ENCODE measurements at regions not wholly inside any gene's neighbourhood (a gene's known extent, or its start where the extent isn't known, plus 50 kb on each side); places are given as distances from the start of the nearest gene placed in this dataset.
A peak's percentile ranks its signal among the peaks of the same experiment; 100 is the strongest.
"Not testable (repeated sequence)": the region's sequence is repeated elsewhere in the genome, so short reads cannot be mapped to it uniquely, and the experiment has no call there.

DNA sequence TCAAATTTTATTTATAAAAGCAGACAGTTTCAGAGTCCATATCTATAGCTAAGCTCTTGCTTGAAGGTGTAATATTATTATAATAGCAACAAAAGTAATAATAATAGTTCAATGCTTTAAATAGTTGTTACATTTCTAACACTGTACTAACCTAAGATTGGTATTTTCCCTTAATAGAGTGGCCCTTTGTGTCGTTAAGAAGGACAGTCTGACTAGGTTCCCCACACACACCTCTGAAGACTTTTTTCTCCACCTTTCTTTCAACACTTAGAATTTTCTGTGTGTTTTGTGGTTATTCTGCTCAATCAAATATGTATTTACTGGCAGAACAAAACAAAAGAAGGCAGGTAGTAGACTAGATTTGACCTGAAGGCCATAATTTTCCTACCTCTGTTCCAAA, 223.2 kb upstream of the ACO1 start:
- Histone ChIP-seq H4K20me1 (ENCODE audit: control insufficient read depth, insufficient read depth) (no peaks in the 10 kb centered on the region), H2AFZ (ENCODE audit: control insufficient read depth, low read depth, low read length) (no peak overlapping the region), H3K27me3 (replicated peaks in 1 of 2; ENCODE audit: control insufficient read depth in 2 of 2, insufficient read depth in 2 of 2, low read length in 1 of 2) (no peaks in the 10 kb centered on the region), H3K4me3 (no peak overlapping the region), H3K9me3 (replicated peaks; ENCODE audit: control insufficient read depth, insufficient read depth, low read length) (no peaks in the 10 kb centered on the region), H3K27ac (ENCODE audit: control insufficient read depth, insufficient read depth) (peak overlapping the region; percentile 46), H3K4me1 (ENCODE audit: control insufficient read depth, insufficient read depth, low read length) (peaks cover 10% of the 10 kb centered on the region; the same call in 1 of the 2 replicates), H3K36me3 (ENCODE audit: control insufficient read depth in 2 of 2, insufficient read depth in 2 of 2, low read length in 1 of 2) (no peaks in the 10 kb centered on the region), H3K79me2 (ENCODE audit: control insufficient read depth, insufficient read depth, low read length) (no peaks in the 10 kb centered on the region), H3K9ac (ENCODE audit: control insufficient read depth, insufficient read depth, low read length) (no peak overlapping the region), H3K4me2 (ENCODE audit: control insufficient read depth, insufficient read depth) (peak overlapping the region; percentile 74)
- in situ Hi-C loops (cut with MboI) (no loop called here), intact Hi-C loops (cut with micrococcal nuclease; ENCODE audit: unreplicated experiment) (no loop called here)
- ChIA-PET POLR2A (no interaction called here), RAD21 (ENCODE audit: unreplicated experiment) (no interaction called here), CTCF (no interaction called here), SMC1A (ENCODE audit: uncharacterized antibody, unreplicated experiment) (no interaction called here)
- DNase-seq (ENCODE audit: low read depth, low spot score) (no peak), ATAC-seq (peak; percentile 59), FAIRE-seq (no peak)
- TF ChIP-seq BHLHE40 (IDR thresholded peaks at IDR 0.05; ENCODE audit: borderline replicate concordance in 1 of 2, low read depth in 2 of 2, low read length in 1 of 2) (no peak), ZNF274 (IDR thresholded peaks at IDR 0.05; ENCODE audit: insufficient read depth, insufficient read length) (no peak), RUNX3 (IDR thresholded peaks at IDR 0.05; ENCODE audit: low read length) (peak; percentile 7; the same call in 1 of the 2 replicates), SMARCA5 (IDR thresholded peaks at IDR 0.05) (no peak)
- TF ChIP-seq, protein P1, sequence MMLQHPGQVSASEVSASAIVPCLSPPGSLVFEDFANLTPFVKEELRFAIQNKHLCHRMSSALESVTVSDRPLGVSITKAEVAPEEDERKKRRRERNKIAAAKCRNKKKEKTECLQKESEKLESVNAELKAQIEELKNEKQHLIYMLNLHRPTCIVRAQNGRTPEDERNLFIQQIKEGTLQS (IDR thresholded peaks at IDR 0.05; ENCODE audit: borderline replicate concordance, extremely low read depth, low read depth, low read length), result no peak
- 0% methylated on average over 1 of the region's 1 CpG for WGBS (ENCODE audit: insufficient coverage, insufficient replicate concordance, low lambda C conversion rate, missing lambda C conversion rate)
- BruUV-seq (replicated peaks), result no TSS peak

DNA sequence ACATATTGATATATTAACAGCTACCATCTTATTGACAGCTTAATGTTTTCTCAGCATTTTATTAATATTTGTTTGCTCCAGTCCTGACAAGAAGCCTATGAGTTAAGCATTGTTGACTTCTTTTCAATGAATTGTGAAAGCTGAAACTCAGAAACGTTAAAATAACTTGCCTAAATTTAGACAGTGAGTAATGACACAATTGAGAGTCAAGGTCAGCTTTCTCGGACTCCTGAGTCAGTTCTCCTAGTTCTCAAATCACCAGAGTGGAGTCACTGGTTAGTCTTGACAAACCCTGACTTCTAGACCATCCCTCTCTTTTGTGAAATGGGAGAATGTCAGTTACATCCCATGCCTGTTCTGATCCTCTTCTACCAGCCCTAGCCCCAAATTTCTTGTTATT, 222.7 kb upstream of the ACO1 start:
- WGBS (ENCODE audit: insufficient coverage, insufficient replicate concordance, low lambda C conversion rate, missing lambda C conversion rate), result 0% methylated on average over 2 of the region's 2 CpGs
- peak; percentile 65 for TF ChIP-seq MEF2A (IDR thresholded peaks at IDR 0.05; ENCODE audit: insufficient read depth, low read depth, low read length)
- TF ChIP-seq ZSCAN29 (IDR thresholded peaks at IDR 0.05), result no peak
- no peak for TF ChIP-seq JUND (IDR thresholded peaks at IDR 0.05; ENCODE audit: low read depth, low read length)
- TF ChIP-seq CREB1 (IDR thresholded peaks at IDR 0.05; ENCODE audit: low read depth), result 0 out of 2 replicates have a peak, but pooled peaks have one; percentile 11
- H3K4me3 ChIP-seq, result no peak overlapping the region
- peak overlapping the region; percentile 74 for H3K4me2 ChIP-seq (ENCODE audit: control insufficient read depth, insufficient read depth)
- peaks cover 10% of the 10 kb centered on the region; the same call in 1 of the 2 replicates for H3K4me1 ChIP-seq (ENCODE audit: control insufficient read depth, insufficient read depth, low read length)
- intact Hi-C loops (cut with micrococcal nuclease; ENCODE audit: unreplicated experiment), result no loop called here
- no peak overlapping the region; the same call in 1 of the 2 replicates for H3K27ac ChIP-seq (ENCODE audit: control insufficient read depth, insufficient read depth)
- ChIA-PET RAD21 (ENCODE audit: unreplicated experiment) (no interaction called here), SMC1A (ENCODE audit: uncharacterized antibody, unreplicated experiment) (no interaction called here), POLR2A (no interaction called here), CTCF (no interaction called here)
- DNase-seq (ENCODE audit: low read depth, low spot score), result no peak
- no TSS peak for BruUV-seq (replicated peaks)
- FAIRE-seq, result peak; percentile 27
- no peaks in the 10 kb centered on the region for H3K36me3 ChIP-seq (ENCODE audit: control insufficient read depth in 2 of 2, insufficient read depth in 2 of 2, low read length in 1 of 2)
- H3K9ac ChIP-seq (ENCODE audit: control insufficient read depth, insufficient read depth, low read length), result no peak overlapping the region
- H2AFZ ChIP-seq (ENCODE audit: control insufficient read depth, low read depth, low read length), result 0 out of 2 replicates have a peak overlapping the region, but pooled peaks have one; percentile 12
- in situ Hi-C loops (cut with MboI), result no loop called here
- H4K20me1 ChIP-seq (ENCODE audit: control insufficient read depth, insufficient read depth), result no peaks in the 10 kb centered on the region
- peak; percentile 85 for ATAC-seq
- H3K79me2 ChIP-seq (ENCODE audit: control insufficient read depth, insufficient read depth, low read length), result no peaks in the 10 kb centered on the region
- H3K27me3 ChIP-seq (replicated peaks in 1 of 2; ENCODE audit: control insufficient read depth in 2 of 2, insufficient read depth in 2 of 2, low read length in 1 of 2), result no peaks in the 10 kb centered on the region
- no peaks in the 10 kb centered on the region for H3K9me3 ChIP-seq (replicated peaks; ENCODE audit: control insufficient read depth, insufficient read depth, low read length)

DNA sequence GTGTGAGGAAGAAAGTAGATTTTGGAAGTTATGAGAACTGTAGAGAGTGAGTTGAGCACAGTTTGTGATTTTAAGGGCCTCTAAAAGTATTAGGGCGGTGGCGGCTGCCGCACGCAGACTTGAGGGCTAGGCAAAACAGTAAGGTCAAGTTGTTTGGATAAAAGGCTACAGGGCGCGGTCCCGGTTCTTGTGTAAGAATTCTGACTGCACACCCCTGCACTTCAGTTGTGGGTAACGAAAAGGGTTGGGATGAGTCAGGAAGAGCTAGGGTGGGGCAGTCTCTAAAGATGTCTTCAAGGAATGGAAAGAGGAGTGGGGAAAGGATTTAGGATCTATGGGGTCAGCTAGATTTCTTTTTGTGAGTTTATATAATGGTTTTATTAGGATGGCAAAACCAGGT, 218.1 kb upstream of the ACO1 start:
- H3K9me3 ChIP-seq (replicated peaks; ENCODE audit: control insufficient read depth, insufficient read depth, low read length); H3K4me2 ChIP-seq (ENCODE audit: control insufficient read depth, insufficient read depth); POLR2A ChIA-PET; DNase-seq (ENCODE audit: low read depth, low spot score); H3K4me1 ChIP-seq (ENCODE audit: control insufficient read depth, insufficient read depth, low read length); SMC1A ChIA-PET (ENCODE audit: uncharacterized antibody, unreplicated experiment); intact Hi-C loops (cut with micrococcal nuclease; ENCODE audit: unreplicated experiment); H3K27ac ChIP-seq (ENCODE audit: control insufficient read depth, insufficient read depth); H3K27me3 ChIP-seq (replicated peaks in 1 of 2; ENCODE audit: control insufficient read depth in 2 of 2, insufficient read depth in 2 of 2, low read length in 1 of 2); CTCF ChIA-PET; H3K36me3 ChIP-seq (ENCODE audit: control insufficient read depth in 2 of 2, insufficient read depth in 2 of 2, low read length in 1 of 2); H3K79me2 ChIP-seq (ENCODE audit: control insufficient read depth, insufficient read depth, low read length); H2AFZ ChIP-seq (ENCODE audit: control insufficient read depth, low read depth, low read length); H4K20me1 ChIP-seq (ENCODE audit: control insufficient read depth, insufficient read depth); ATAC-seq; BruUV-seq (replicated peaks); FAIRE-seq; RAD21 ChIA-PET (ENCODE audit: unreplicated experiment); H3K4me3 ChIP-seq; H3K9ac ChIP-seq (ENCODE audit: control insufficient read depth, insufficient read depth, low read length); in situ Hi-C loops (cut with MboI): not testable (repeated sequence)
- 77% methylated on average over 8 of the region's 8 CpGs for whole genome bisulfite sequencing (ENCODE audit: insufficient coverage, insufficient replicate concordance, low lambda C conversion rate, missing lambda C conversion rate)
